Nephron progenitor cell (in vitro differentiated cells): ENCODE measurements at regions not wholly inside any gene's neighbourhood (a gene's known extent, or its start where the extent isn't known, plus 50 kb on each side); places are given as distances from the start of the nearest gene placed in this dataset.

Experiments
- DNase-seq: peaks from one replicate; pipeline ENCODE4 v3.0.0; 2021
- H3K27ac Mint-ChIP-seq: 2 replicates; pipeline ENCODE4 v1.8.0; 2021; ENCODE audit warnings: mild to moderate bottlenecking, moderate library complexity, mixed read lengths
- H3K27me3 Mint-ChIP-seq: 2 replicates; pipeline ENCODE4 v1.8.0; 2021; ENCODE audit warnings: mild to moderate bottlenecking, low read depth, mixed read lengths; ENCODE audit not compliant: poor library complexity
- H3K36me3 Mint-ChIP-seq: 2 replicates; pipeline ENCODE4 v1.8.0; 2021; ENCODE audit warnings: low read depth, mixed read lengths
- H3K4me1 Mint-ChIP-seq: 2 replicates; pipeline ENCODE4 v1.8.0; 2021; ENCODE audit warnings: mixed read lengths
- H3K4me3 Mint-ChIP-seq: 2 replicates; pipeline ENCODE4 v1.8.0; 2021; ENCODE audit warnings: mild to moderate bottlenecking, moderate library complexity, mixed read lengths
- H3K9me3 Mint-ChIP-seq: 2 replicates; pipeline ENCODE4 v1.8.0; 2021; ENCODE audit warnings: mild to moderate bottlenecking, moderate library complexity, mixed read lengths
- CTCF ChIP-seq: fragments of 200-600 bp; sonication (generic); IDR thresholded peaks from 2 replicates; pipeline ENCODE4 v1.5.0; 2021; ENCODE audit warnings: antibody characterized with exemption

GRCh38 chr13:107574517-107575210 is 640.7 kb downstream of the LIG4 start:
- no peaks in the 10 kb centered on the region for H3K36me3 Mint-ChIP-seq
- peaks cover 9% of the 10 kb centered on the region for H3K9me3 Mint-ChIP-seq
- H3K4me1 Mint-ChIP-seq, result peaks cover 5% of the 10 kb centered on the region
- H3K4me3 Mint-ChIP-seq, result no peak overlapping the region
- H3K27me3 Mint-ChIP-seq, result no peaks in the 10 kb centered on the region
- no peak for DNase-seq
- no peak for TF ChIP-seq CTCF
- H3K27ac Mint-ChIP-seq, result no peak overlapping the region

- Mint-ChIP-seq H3K27ac (no peak overlapping the region), H3K4me3 (no peak overlapping the region), H3K27me3 (no peaks in the 10 kb centered on the region), H3K36me3 (no peaks in the 10 kb centered on the region), H3K4me1 (peaks cover 5% of the 10 kb centered on the region), H3K9me3 (peaks cover 9% of the 10 kb centered on the region)
- TF ChIP-seq CTCF, result no peak
- no peak for DNase-seq
Measured at GRCh38 chr13:107573184-107573583, 642.2 kb downstream of the LIG4 start.

- H3K36me3 Mint-ChIP-seq, result no peaks in the 10 kb centered on the region
- no peak for TF ChIP-seq CTCF
- peaks cover 9% of the 10 kb centered on the region for H3K9me3 Mint-ChIP-seq
- H3K4me3 Mint-ChIP-seq, result no peak overlapping the region
- peaks cover 5% of the 10 kb centered on the region for H3K4me1 Mint-ChIP-seq
- no peak for DNase-seq
- no peak overlapping the region for H3K27ac Mint-ChIP-seq
- no peaks in the 10 kb centered on the region for H3K27me3 Mint-ChIP-seq
Measured at GRCh38 chr13:107572156-107572555, 643.2 kb downstream of the LIG4 start.

DNA sequence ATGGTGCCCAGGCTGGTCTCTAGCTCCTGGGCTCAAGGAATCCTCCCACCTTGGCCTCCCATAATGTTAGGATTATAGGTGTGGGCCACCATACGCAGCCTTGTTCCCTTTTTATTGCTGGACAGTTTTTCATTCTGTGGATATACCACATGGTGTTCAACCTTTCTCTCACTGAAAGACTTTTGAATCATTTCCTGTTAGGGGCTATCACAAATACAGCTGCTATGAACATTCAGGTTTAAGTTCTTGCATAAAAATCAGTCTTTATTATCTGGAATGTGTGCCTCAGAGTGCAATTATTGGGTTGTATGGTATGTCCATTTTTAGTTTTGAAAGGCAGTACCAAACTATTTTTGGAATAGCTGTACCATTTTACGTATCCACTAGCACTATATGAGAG is 647.2 kb downstream of the LIG4 start:
- no peaks in the 10 kb centered on the region for H3K27me3 Mint-ChIP-seq
- no peak for DNase-seq
- no peak overlapping the region for H3K4me3 Mint-ChIP-seq
- peaks cover 13% of the 10 kb centered on the region for H3K4me1 Mint-ChIP-seq
- H3K36me3 Mint-ChIP-seq, result no peaks in the 10 kb centered on the region
- TF ChIP-seq CTCF, result no peak
- H3K9me3 Mint-ChIP-seq, result no peaks in the 10 kb centered on the region
- H3K27ac Mint-ChIP-seq, result no peak overlapping the region

GRCh38 chr13:107563099-107563925 is 652.0 kb downstream of the LIG4 start:
- Mint-ChIP-seq H3K36me3 (no peaks in the 10 kb centered on the region), H3K4me1 (peaks cover 20% of the 10 kb centered on the region), H3K4me3 (no peak overlapping the region), H3K9me3 (no peaks in the 10 kb centered on the region), H3K27ac (peak overlapping the region; percentile 21), H3K27me3 (no peaks in the 10 kb centered on the region)
- TF ChIP-seq CTCF, result no peak
- DNase-seq, result no peak

DNA sequence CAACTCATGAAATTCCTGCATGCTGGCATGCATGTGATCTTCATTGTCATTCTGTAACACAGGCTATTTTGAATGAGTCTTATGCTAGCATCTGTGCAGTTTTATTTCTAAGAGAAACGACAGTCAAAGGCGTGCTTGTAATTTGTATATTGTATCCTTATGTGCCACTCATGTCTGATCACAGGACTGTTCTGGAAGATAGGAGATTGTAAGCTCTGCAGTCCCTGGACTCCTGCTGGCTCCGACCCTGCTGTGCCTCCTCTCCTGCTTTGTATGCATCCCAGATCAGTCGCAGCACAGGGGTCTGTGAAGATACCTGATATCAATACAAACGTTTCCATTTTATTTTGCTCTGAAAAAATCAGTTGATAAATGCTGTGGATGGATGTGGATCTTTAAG is 653.1 kb downstream of the LIG4 start:
- Mint-ChIP-seq H3K27me3 (no peaks in the 10 kb centered on the region), H3K4me1 (peaks cover 20% of the 10 kb centered on the region), H3K4me3 (no peak overlapping the region), H3K9me3 (no peaks in the 10 kb centered on the region), H3K27ac (no peak overlapping the region), H3K36me3 (no peaks in the 10 kb centered on the region)
- TF ChIP-seq CTCF, result no peak
- no peak for DNase-seq
